ENCODE measurements at regions not wholly inside any gene's neighbourhood (a gene's known extent, or its start where the extent isn't known, plus 50 kb on each side); places are given as distances from the start of the nearest gene placed in this dataset.
"Not testable (repeated sequence)": the region's sequence is repeated elsewhere in the genome, so short reads cannot be mapped to it uniquely, and the experiment has no call there.

GRCh38 chr3:197422506-197422905, 124.1 kb upstream of the DLG1 start:
- no peaks in the 10 kb centered on the region for H3K4me1 Mint-ChIP-seq
- H3K27ac ChIP-seq (ENCODE audit: low read depth, low read length): no peak overlapping the region
- H3K36me3 ChIP-seq (ENCODE audit: insufficient read depth, low read length): no peaks in the 10 kb centered on the region
- H3K4me1 ChIP-seq (ENCODE audit: insufficient read depth, low read length): no peaks in the 10 kb centered on the region
- H3K36me3 Mint-ChIP-seq: no peaks in the 10 kb centered on the region
- no peaks in the 10 kb centered on the region for H3K9me3 Mint-ChIP-seq
- CTCF ChIA-PET: no interaction called here
- H3K27me3 Mint-ChIP-seq: peaks cover 2 to 27% of the 10 kb centered on the region in 2 donors
- no peak for DNase-seq
- no peak overlapping the region for H3K4me3 ChIP-seq (ENCODE audit: low read length)
- no peaks in the 10 kb centered on the region for H3K27me3 ChIP-seq (ENCODE audit: insufficient read depth, low read length, poor library complexity, severe bottlenecking)
- no peaks in the 10 kb centered on the region for H3K9me3 ChIP-seq (ENCODE audit: low read length)
- H3K27ac Mint-ChIP-seq: no peak overlapping the region
- POLR2A ChIA-PET: no interaction called here
- no peak overlapping the region for H3K4me3 Mint-ChIP-seq

- ChIA-PET CTCF (no interaction called here), POLR2A (no interaction called here)
- Histone ChIP-seq H3K27ac (ENCODE audit: low read depth, low read length) (no peak overlapping the region), H3K27me3 (ENCODE audit: insufficient read depth, low read length, poor library complexity, severe bottlenecking) (no peaks in the 10 kb centered on the region), H3K36me3 (ENCODE audit: insufficient read depth, low read length) (no peaks in the 10 kb centered on the region), H3K4me1 (ENCODE audit: insufficient read depth, low read length) (no peaks in the 10 kb centered on the region), H3K4me3 (ENCODE audit: low read length) (no peak overlapping the region), H3K9me3 (ENCODE audit: low read length) (no peaks in the 10 kb centered on the region)
- no peak for DNase-seq
- peaks cover 6 to 32% of the 10 kb centered on the region in 2 donors for H3K27me3 Mint-ChIP-seq
- H3K36me3 Mint-ChIP-seq: no peaks in the 10 kb centered on the region
- H3K4me3 Mint-ChIP-seq: no peak overlapping the region
- no peak overlapping the region for H3K27ac Mint-ChIP-seq
- peaks cover 0 to 2% (median 0%) of the 10 kb centered on the region in 5 donors for H3K9me3 Mint-ChIP-seq
- H3K4me1 Mint-ChIP-seq: no peaks in the 10 kb centered on the region
Measured at GRCh38 chr3:197421021-197421420, 122.6 kb upstream of the DLG1 start.

- H3K4me1 Mint-ChIP-seq: no peaks in the 10 kb centered on the region
- H3K27ac Mint-ChIP-seq: peak overlapping the region in 1 of 8 donors; percentile 47
- Histone ChIP-seq H3K9me3 (ENCODE audit: low read length) (no peaks in the 10 kb centered on the region), H3K4me3 (ENCODE audit: low read length) (no peak overlapping the region), H3K27ac (ENCODE audit: low read depth, low read length) (no peak overlapping the region), H3K36me3 (ENCODE audit: insufficient read depth, low read length) (no peaks in the 10 kb centered on the region), H3K4me1 (ENCODE audit: insufficient read depth, low read length) (no peaks in the 10 kb centered on the region), H3K27me3 (ENCODE audit: insufficient read depth, low read length, poor library complexity, severe bottlenecking) (no peaks in the 10 kb centered on the region)
- CTCF ChIA-PET: no interaction called here
- peaks cover 6 to 33% of the 10 kb centered on the region in 2 donors for H3K27me3 Mint-ChIP-seq
- no peak overlapping the region for H3K4me3 Mint-ChIP-seq
- H3K36me3 Mint-ChIP-seq: no peaks in the 10 kb centered on the region
- H3K9me3 Mint-ChIP-seq: peaks cover 0 to 2% (median 0%) of the 10 kb centered on the region in 5 donors
- DNase-seq: no peak
- POLR2A ChIA-PET: no interaction called here
Measured at GRCh38 chr3:197420566-197420965, 122.2 kb upstream of the DLG1 start.

DNA sequence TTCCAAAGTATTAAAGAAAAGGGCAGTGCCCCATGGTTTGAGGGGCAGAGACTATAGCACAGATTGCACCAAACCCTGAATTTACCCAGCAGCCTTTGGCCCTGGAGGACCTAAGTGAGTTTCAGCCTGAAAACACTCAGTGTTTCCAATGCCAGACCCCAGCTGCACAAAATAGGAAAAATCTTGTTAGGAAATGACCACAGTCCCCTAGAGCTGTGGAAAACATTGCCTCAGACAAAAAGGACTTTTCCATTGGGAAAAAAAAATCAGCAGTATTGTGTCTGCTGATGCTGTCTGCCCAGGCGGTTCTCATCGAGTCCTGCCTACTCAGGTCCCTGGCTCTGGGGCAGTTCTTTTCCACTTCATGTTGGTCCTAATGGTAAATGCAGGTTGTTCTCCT, 121.7 kb upstream of the DLG1 start:
- H3K27ac Mint-ChIP-seq: peak overlapping the region in 1 of 8 donors; percentile 47
- peaks cover 0 to 2% (median 0%) of the 10 kb centered on the region in 5 donors for H3K9me3 Mint-ChIP-seq
- H3K27me3 ChIP-seq (ENCODE audit: insufficient read depth, low read length, poor library complexity, severe bottlenecking): no peaks in the 10 kb centered on the region
- H3K9me3 ChIP-seq (ENCODE audit: low read length): no peaks in the 10 kb centered on the region
- H3K36me3 Mint-ChIP-seq: no peaks in the 10 kb centered on the region
- H3K27ac ChIP-seq (ENCODE audit: low read depth, low read length): no peak overlapping the region
- DNase-seq: no peak
- H3K4me3 Mint-ChIP-seq: no peak overlapping the region
- CTCF ChIA-PET: no interaction called here
- H3K4me3 ChIP-seq (ENCODE audit: low read length): no peak overlapping the region
- H3K4me1 Mint-ChIP-seq: no peaks in the 10 kb centered on the region
- no peaks in the 10 kb centered on the region for H3K36me3 ChIP-seq (ENCODE audit: insufficient read depth, low read length)
- H3K4me1 ChIP-seq (ENCODE audit: insufficient read depth, low read length): no peaks in the 10 kb centered on the region
- peaks cover 6 to 33% of the 10 kb centered on the region in 2 donors for H3K27me3 Mint-ChIP-seq
- POLR2A ChIA-PET: no interaction called here

DNA sequence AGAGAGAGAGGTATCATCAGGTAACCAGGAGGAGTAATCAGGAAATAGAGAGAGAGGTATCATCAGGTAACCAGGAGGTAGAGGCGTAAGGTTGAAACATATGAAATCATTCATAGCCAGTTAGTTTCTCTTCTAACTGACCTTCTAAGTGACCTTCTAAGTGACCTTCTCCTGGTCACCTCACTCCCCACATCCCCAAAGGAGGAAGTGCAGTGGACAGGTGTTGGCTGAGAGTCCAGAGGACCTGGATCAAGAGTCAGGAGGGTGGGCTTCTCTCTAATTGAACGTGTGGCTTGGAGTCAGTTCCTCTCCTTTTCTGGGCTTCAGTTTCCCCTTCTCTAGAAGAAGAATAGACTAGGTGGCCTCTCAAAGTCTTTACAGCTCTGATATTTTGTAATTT, 121.3 kb upstream of the DLG1 start:
- H3K27me3 Mint-ChIP-seq: peaks cover 6 to 33% of the 10 kb centered on the region in 2 donors
- H3K9me3 ChIP-seq (ENCODE audit: low read length): no peaks in the 10 kb centered on the region
- no peak overlapping the region for H3K4me3 Mint-ChIP-seq
- no peaks in the 10 kb centered on the region for H3K36me3 ChIP-seq (ENCODE audit: insufficient read depth, low read length)
- ChIA-PET POLR2A (no interaction called here), CTCF (no interaction called here)
- H3K4me1 Mint-ChIP-seq: no peaks in the 10 kb centered on the region
- no peaks in the 10 kb centered on the region for H3K36me3 Mint-ChIP-seq
- no peaks in the 10 kb centered on the region for H3K27me3 ChIP-seq (ENCODE audit: insufficient read depth, low read length, poor library complexity, severe bottlenecking)
- H3K4me3 ChIP-seq (ENCODE audit: low read length): no peak overlapping the region
- DNase-seq: no peak
- no peak overlapping the region for H3K27ac Mint-ChIP-seq
- no peak overlapping the region for H3K27ac ChIP-seq (ENCODE audit: low read depth, low read length)
- H3K9me3 Mint-ChIP-seq: peaks cover 0 to 2% (median 0%) of the 10 kb centered on the region in 5 donors
- H3K4me1 ChIP-seq (ENCODE audit: insufficient read depth, low read length): no peaks in the 10 kb centered on the region

DNA sequence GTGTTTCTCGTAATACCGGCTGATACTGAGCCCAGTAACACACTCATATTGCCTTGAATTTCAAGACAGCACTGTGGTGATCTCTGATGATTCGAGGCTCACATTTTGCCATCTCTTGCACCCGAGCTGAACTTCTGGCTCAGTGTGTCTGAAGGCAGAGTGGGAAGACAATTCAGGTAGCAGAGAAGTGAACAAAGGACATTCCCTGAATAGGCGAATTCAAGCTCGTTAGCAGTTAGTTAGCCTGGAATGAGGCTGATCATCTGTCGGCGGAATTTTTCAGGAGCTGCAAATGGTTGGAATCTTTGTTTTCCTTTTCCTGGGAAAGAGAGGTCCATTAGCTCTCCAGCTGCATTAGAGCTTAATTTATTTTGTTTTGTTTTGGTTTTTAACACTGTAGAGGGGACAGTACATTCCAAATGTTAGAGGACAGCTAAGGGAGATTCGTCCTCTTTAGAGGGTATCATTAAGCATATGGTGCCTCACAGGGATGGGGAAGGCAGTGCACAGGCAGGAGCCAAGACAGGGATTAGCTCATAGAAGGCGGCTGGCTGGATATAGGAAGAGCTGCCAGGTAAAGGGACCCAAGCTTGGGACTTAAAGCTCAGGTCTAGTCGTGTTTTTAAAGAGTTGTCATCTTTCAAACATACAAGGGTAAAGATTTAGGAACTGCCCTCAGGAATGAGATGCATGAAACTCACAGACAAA, 119.7 kb upstream of the DLG1 start:
- Histone ChIP-seq H3K9me3 (ENCODE audit: low read length) (no peaks in the 10 kb centered on the region), H3K4me3 (ENCODE audit: low read length) (no peak overlapping the region), H3K27ac (ENCODE audit: low read depth, low read length) (no peak overlapping the region), H3K36me3 (ENCODE audit: insufficient read depth, low read length) (no peaks in the 10 kb centered on the region), H3K27me3 (ENCODE audit: insufficient read depth, low read length, poor library complexity, severe bottlenecking) (no peaks in the 10 kb centered on the region), H3K4me1 (ENCODE audit: insufficient read depth, low read length) (no peaks in the 10 kb centered on the region)
- no peak for DNase-seq
- POLR2A ChIA-PET: no interaction called here
- CTCF ChIA-PET: interaction anchor here (1.2 kb wide), 1 partner anchor 35 kb away, joined by 3 read pairs; no protein-coding TSS in a partner anchor
- Mint-ChIP-seq H3K4me3 (no peak overlapping the region), H3K9me3 (peaks cover 0 to 2% (median 0%) of the 10 kb centered on the region in 5 donors), H3K27ac (no peak overlapping the region), H3K4me1 (no peaks in the 10 kb centered on the region), H3K36me3 (no peaks in the 10 kb centered on the region), H3K27me3 (peaks cover 6 to 30% of the 10 kb centered on the region in 2 donors)

- Mint-ChIP-seq H3K27me3 (peaks cover 6 to 29% of the 10 kb centered on the region in 2 donors), H3K36me3 (no peaks in the 10 kb centered on the region), H3K27ac (no peak overlapping the region), H3K4me1 (no peaks in the 10 kb centered on the region), H3K4me3 (no peak overlapping the region), H3K9me3 (peaks cover 0 to 2% (median 0%) of the 10 kb centered on the region in 5 donors)
- CTCF ChIA-PET: interaction anchor here (1.2 kb wide), 1 partner anchor 36 kb away, joined by 3 read pairs; no protein-coding TSS in a partner anchor
- DNase-seq: no peak
- Histone ChIP-seq H3K4me1 (ENCODE audit: insufficient read depth, low read length) (no peaks in the 10 kb centered on the region), H3K36me3 (ENCODE audit: insufficient read depth, low read length) (no peaks in the 10 kb centered on the region), H3K27ac (ENCODE audit: low read depth, low read length) (no peak overlapping the region), H3K27me3 (ENCODE audit: insufficient read depth, low read length, poor library complexity, severe bottlenecking) (no peaks in the 10 kb centered on the region), H3K9me3 (ENCODE audit: low read length) (no peaks in the 10 kb centered on the region), H3K4me3 (ENCODE audit: low read length) (no peak overlapping the region)
- POLR2A ChIA-PET: no interaction called here
Measured at GRCh38 chr3:197417441-197417840, 119.0 kb upstream of the DLG1 start.

- H3K4me1 Mint-ChIP-seq; POLR2A ChIA-PET; H3K9me3 ChIP-seq (ENCODE audit: low read length): not testable (repeated sequence)
Measured at GRCh38 chr3:197411899-197412298, 113.5 kb upstream of the DLG1 start.

More at GRCh38 chr3:197411899-197412298, 113.5 kb upstream of the DLG1 start:
- H3K36me3 Mint-ChIP-seq; H3K36me3 ChIP-seq (ENCODE audit: insufficient read depth, low read length); H3K27ac Mint-ChIP-seq; H3K4me1 ChIP-seq (ENCODE audit: insufficient read depth, low read length); H3K27me3 ChIP-seq (ENCODE audit: insufficient read depth, low read length, poor library complexity, severe bottlenecking); DNase-seq; H3K4me3 Mint-ChIP-seq; H3K9me3 Mint-ChIP-seq; CTCF ChIA-PET; H3K4me3 ChIP-seq (ENCODE audit: low read length); H3K27ac ChIP-seq (ENCODE audit: low read depth, low read length): not testable (repeated sequence)
- peaks cover 9 to 30% of the 10 kb centered on the region in 2 donors for H3K27me3 Mint-ChIP-seq

Data from CD8-positive, alpha-beta memory T cell (primary cell).